Parathyroid adenoma (tissue), 2 donors: ENCODE measurements at regions not wholly inside any gene's neighbourhood (a gene's known extent, or its start where the extent isn't known, plus 50 kb on each side); places are given as distances from the start of the nearest gene placed in this dataset.

Experiments used
- H2AFZ ChIP-seq: fragments of 300-600 bp; sonication (generic); one replicate; pipeline ENCODE4 v1.7.0; 2017; ENCODE audit warnings: antibody characterized with exemption, mild to moderate bottlenecking
- H3K27ac ChIP-seq: fragments of 300-600 bp; sonication (generic); one replicate; pipeline ENCODE4 v1.7.0; 2017
- H3K27me3 ChIP-seq: fragments of 300-600 bp; sonication (generic); one replicate; pipeline ENCODE4 v1.7.0; 2017; ENCODE audit warnings: low read length; ENCODE audit not compliant: control insufficient read depth, insufficient read depth
- H3K36me3 ChIP-seq: fragments of 300-600 bp; sonication (generic); one replicate; pipeline ENCODE4 v1.7.0; 2017; ENCODE audit warnings: low read length; ENCODE audit not compliant: control insufficient read depth, insufficient read depth
- H3K4me1 ChIP-seq: fragments of 300-600 bp; sonication (generic); one replicate; pipeline ENCODE4 v1.7.0; 2017; ENCODE audit warnings: control low read depth
- H3K4me2 ChIP-seq: fragments of 300-600 bp; sonication (generic); one replicate; pipeline ENCODE4 v1.7.0; 2017; ENCODE audit warnings: low read length
- H3K4me3 ChIP-seq: fragments of 300-600 bp; sonication (generic); one replicate; pipeline ENCODE4 v1.7.0; 2017; ENCODE audit warnings: low read depth, low read length
- H3K79me2 ChIP-seq: fragments of 300-600 bp; sonication (generic); one replicate; pipeline ENCODE4 v1.7.0; 2017; ENCODE audit warnings: control low read depth
- H3K9ac ChIP-seq: fragments of 300-600 bp; sonication (generic); one replicate; pipeline ENCODE4 v1.7.0; 2017; ENCODE audit warnings: mild to moderate bottlenecking
- H3K9me3 ChIP-seq: fragments of 300-600 bp; sonication (generic); one replicate; pipeline ENCODE4 v1.7.0; 2017; ENCODE audit warnings: low read length; ENCODE audit not compliant: control insufficient read depth
- TF ChIP-seq, protein P1 (sequence below): fragments of 300-600 bp; sonication (generic); IDR thresholded peaks from one replicate; pipeline ENCODE4 v1.7.0; 2017; ENCODE audit warnings: antibody characterized with exemption, mild to moderate bottlenecking
- donor health status: primary hyperparathyroidism.

DNA sequence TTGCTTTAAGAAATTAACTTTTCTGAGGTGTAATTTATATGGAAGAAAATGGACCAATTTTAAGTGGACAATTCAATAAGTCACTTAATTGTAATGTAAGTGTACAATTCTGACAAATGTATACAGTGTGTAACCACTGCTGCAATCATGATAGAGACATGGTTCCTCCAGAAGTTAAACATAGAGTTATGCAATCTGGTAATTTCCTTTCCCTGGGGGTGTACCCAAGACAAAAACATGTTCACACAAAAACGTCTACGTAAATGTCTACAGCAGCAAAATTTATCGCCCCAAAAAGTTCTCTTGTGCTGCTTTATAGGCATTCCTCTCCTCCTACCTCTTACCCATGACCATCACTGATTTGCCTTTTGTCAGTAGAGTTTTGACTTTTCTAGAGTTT, 141.5 kb downstream of the AQP4 start:
- Histone ChIP-seq H2AFZ (no peak overlapping the region), H3K4me3 (no peak overlapping the region), H3K4me2 (no peak overlapping the region), H3K9ac (no peak overlapping the region), H3K27ac (no peak overlapping the region), H3K4me1 (no peaks in the 10 kb centered on the region), H3K27me3 (no peaks in the 10 kb centered on the region), H3K9me3 (no peaks in the 10 kb centered on the region), H3K36me3 (no peaks in the 10 kb centered on the region), H3K79me2 (no peaks in the 10 kb centered on the region)
- TF ChIP-seq, protein P1, sequence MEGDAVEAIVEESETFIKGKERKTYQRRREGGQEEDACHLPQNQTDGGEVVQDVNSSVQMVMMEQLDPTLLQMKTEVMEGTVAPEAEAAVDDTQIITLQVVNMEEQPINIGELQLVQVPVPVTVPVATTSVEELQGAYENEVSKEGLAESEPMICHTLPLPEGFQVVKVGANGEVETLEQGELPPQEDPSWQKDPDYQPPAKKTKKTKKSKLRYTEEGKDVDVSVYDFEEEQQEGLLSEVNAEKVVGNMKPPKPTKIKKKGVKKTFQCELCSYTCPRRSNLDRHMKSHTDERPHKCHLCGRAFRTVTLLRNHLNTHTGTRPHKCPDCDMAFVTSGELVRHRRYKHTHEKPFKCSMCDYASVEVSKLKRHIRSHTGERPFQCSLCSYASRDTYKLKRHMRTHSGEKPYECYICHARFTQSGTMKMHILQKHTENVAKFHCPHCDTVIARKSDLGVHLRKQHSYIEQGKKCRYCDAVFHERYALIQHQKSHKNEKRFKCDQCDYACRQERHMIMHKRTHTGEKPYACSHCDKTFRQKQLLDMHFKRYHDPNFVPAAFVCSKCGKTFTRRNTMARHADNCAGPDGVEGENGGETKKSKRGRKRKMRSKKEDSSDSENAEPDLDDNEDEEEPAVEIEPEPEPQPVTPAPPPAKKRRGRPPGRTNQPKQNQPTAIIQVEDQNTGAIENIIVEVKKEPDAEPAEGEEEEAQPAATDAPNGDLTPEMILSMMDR, result no peak

DNA sequence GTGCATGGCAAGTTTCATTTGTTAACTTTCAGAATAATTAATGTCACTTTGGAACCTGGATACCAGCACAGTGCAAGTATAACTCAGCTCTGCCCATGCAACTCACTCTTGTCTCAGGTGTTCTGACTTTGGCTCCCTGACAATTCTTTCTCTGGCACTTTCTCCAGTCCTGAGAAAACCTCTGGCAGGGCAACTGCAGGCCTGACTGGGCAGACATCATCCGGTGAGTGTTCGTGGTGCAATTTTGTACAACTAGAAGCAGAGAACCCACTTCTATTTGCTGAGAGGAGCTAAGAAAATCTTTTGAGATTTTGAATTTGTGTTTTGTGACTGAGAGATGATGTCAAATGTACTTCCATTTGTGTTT, 143.0 kb downstream of the AQP4 start:
- Histone ChIP-seq H3K4me2 (no peak overlapping the region), H3K4me3 (no peak overlapping the region)

DNA sequence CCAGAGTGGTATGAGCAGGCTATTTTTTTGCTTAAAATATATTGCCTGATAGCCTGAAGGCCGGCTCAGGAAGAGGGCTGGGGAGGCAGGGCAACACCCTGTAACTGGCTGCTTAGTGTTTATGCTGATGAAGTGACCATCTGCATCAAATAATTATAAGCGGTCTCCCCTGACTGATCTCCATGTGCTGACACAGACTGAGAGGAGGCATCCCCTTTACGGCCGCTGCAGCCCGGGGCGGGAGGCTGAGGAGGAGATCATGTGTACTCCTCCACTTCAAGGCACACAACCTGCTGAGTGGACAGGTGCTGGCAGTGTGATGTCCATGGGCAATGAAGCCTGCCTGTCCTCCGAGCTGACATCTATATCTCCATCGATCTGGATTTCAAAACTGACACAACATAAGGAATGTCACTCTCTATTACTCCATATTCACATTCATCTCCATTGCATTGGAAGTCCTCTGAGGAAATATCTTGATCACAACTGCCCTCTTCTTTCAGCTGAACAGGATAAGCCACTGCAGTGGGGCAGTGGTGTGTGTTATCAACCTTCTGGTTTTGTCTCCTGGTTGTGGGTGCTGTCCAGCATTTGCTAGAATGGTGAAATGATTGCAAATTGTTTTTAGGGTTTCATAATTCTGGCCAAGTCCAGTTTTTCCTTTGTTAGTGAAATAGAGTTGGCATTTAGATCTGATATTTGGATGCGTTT, 143.5 kb downstream of the AQP4 start:
- H2AFZ ChIP-seq, result no peak overlapping the region
- no peaks in the 10 kb centered on the region for H3K36me3 ChIP-seq
- TF ChIP-seq, protein P1, result no peak
- H3K4me1 ChIP-seq, result no peaks in the 10 kb centered on the region
- H3K79me2 ChIP-seq, result no peaks in the 10 kb centered on the region
- no peaks in the 10 kb centered on the region for H3K9me3 ChIP-seq
- H3K4me3 ChIP-seq, result no peak overlapping the region
- no peak overlapping the region for H3K9ac ChIP-seq
- no peak overlapping the region for H3K27ac ChIP-seq
- H3K4me2 ChIP-seq, result no peak overlapping the region
- H3K27me3 ChIP-seq, result no peaks in the 10 kb centered on the region

More for the DNA sequence above, 143.0 kb downstream of the AQP4 start:
- no peaks in the 10 kb centered on the region for H3K27me3 ChIP-seq
- H3K9me3 ChIP-seq, result no peaks in the 10 kb centered on the region
- H3K36me3 ChIP-seq, result no peaks in the 10 kb centered on the region
- TF ChIP-seq, protein P1, result no peak
- H3K9ac ChIP-seq, result no peak overlapping the region
- H3K27ac ChIP-seq, result no peak overlapping the region
- H2AFZ ChIP-seq, result no peak overlapping the region
- no peaks in the 10 kb centered on the region for H3K79me2 ChIP-seq
- H3K4me1 ChIP-seq, result no peaks in the 10 kb centered on the region

DNA sequence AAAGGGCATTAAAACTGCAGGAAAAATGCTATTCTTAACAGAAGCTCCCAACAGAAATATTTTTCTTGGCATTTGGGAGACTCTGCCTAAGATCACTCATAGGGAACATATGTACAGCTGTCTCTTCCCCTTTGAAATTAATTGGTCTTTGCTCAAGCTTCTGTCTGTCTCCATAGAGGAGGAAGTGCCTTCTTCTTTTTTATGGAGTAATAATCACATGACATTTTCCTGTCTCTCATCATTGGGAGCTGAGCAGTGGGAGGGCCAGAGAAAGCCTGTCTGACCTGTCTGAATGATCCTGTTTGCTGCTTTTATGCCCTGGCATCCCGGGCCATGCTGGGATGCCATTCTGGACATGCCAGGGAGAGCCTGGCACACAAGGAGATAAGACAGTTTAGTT, 145.6 kb downstream of the AQP4 start:
- Histone ChIP-seq H3K79me2 (no peaks in the 10 kb centered on the region), H3K4me1 (no peaks in the 10 kb centered on the region), H3K9me3 (no peaks in the 10 kb centered on the region), H3K4me3 (no peak overlapping the region), H2AFZ (no peak overlapping the region), H3K36me3 (no peaks in the 10 kb centered on the region), H3K27me3 (no peaks in the 10 kb centered on the region), H3K27ac (no peak overlapping the region), H3K9ac (no peak overlapping the region), H3K4me2 (no peak overlapping the region)
- TF ChIP-seq, protein P1, result no peak

DNA sequence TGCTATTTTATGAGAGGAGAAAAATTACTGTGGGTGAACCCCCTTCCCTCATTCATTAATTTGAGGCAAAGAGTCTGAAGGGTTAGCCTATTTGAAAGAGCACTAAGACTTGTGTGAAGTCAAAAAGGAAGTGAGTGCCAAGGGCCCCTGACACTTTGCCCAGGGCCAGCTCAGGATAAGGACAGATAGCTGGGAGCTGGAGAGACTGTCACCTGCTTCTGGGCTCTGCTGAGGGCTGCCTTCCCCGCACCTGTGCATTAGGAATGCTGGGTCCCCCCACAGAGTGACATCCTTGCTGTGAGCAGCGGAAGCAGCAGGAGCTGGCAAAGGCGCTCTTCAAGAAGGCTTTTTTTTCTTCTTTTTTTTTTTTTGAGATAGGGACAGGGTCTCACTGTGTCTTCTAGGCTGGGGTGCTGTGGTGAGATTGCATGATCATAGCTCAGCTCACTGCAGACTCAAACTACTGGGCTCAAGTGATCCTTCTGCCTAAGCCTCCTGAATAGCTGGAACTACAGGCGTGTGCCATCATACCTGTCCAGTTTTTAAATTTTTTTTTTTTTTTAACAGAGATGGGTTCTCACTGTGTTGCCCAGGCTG, 148.3 kb downstream of the AQP4 start:
- Histone ChIP-seq H3K27ac (no peak overlapping the region), H3K9ac (no peak overlapping the region), H3K9me3 (no peaks in the 10 kb centered on the region), H3K4me2 (no peak overlapping the region), H2AFZ (no peak overlapping the region), H3K79me2 (no peaks in the 10 kb centered on the region), H3K4me3 (no peak overlapping the region), H3K27me3 (no peaks in the 10 kb centered on the region), H3K36me3 (no peaks in the 10 kb centered on the region), H3K4me1 (no peaks in the 10 kb centered on the region)
- TF ChIP-seq, protein P1, result no peak
